Esophagus squamous epithelium (tissue), 4 donors: ENCODE measurements at regions not wholly inside any gene's neighbourhood (a gene's known extent, or its start where the extent isn't known, plus 50 kb on each side); places are given as distances from the start of the nearest gene placed in this dataset.

ENCODE experiments used
- POLR2A ChIP-seq, 4 donors: fragments of 450-650 bp; IDR thresholded peaks; one replicate each; pipeline ENCODE4 v1.6.1; 2017; ENCODE audit warnings: antibody characterized with exemption in 4 of 4, mild to moderate bottlenecking in 4 of 4, moderate library complexity in 3 of 4
- TF ChIP-seq, protein P1 (sequence below), 6 experiments: fragments of 450-650 bp in 4 of 6; fragments of 200-600 bp in 2 of 6; sonication (generic) in 2 of 6; IDR thresholded peaks; one replicate each; pipeline ENCODE4 v1.5.1; 2016 to 2019; ENCODE audit warnings: antibody characterized with exemption in 6 of 6, mild to moderate bottlenecking in 4 of 6, moderate library complexity in 4 of 6

GRCh38 chr4:137213372-137214173, 318.7 kb downstream of the PCDH18 start:
- no peak for TF ChIP-seq POLR2A (IDR thresholded peaks at IDR 0.05)
- TF ChIP-seq, protein P1, sequence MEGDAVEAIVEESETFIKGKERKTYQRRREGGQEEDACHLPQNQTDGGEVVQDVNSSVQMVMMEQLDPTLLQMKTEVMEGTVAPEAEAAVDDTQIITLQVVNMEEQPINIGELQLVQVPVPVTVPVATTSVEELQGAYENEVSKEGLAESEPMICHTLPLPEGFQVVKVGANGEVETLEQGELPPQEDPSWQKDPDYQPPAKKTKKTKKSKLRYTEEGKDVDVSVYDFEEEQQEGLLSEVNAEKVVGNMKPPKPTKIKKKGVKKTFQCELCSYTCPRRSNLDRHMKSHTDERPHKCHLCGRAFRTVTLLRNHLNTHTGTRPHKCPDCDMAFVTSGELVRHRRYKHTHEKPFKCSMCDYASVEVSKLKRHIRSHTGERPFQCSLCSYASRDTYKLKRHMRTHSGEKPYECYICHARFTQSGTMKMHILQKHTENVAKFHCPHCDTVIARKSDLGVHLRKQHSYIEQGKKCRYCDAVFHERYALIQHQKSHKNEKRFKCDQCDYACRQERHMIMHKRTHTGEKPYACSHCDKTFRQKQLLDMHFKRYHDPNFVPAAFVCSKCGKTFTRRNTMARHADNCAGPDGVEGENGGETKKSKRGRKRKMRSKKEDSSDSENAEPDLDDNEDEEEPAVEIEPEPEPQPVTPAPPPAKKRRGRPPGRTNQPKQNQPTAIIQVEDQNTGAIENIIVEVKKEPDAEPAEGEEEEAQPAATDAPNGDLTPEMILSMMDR (IDR thresholded peaks at IDR 0.05): no peak
